RWPE2 (cell line): ENCODE measurements at regions not wholly inside any gene's neighbourhood (a gene's known extent, or its start where the extent isn't known, plus 50 kb on each side); places are given as distances from the start of the nearest gene placed in this dataset.

ENCODE experiments used
- ATAC-seq: fragments of 200-7000 bp; cut with Tn5 transposase; 3 replicates; pipeline ENCODE4 v1.9.1; 2021; ENCODE audit warnings: low read depth
- DNase-seq: peaks from one replicate; pipeline ENCODE4 v3.0.0-alpha.2; 2020; ENCODE audit warnings: low spot score
- H3K27ac ChIP-seq: fragments of 450-650 bp; 2 replicates; pipeline ENCODE4 v1.5.1; 2017; ENCODE audit warnings: mild to moderate bottlenecking; ENCODE audit not compliant: poor library complexity, severe bottlenecking
- H3K27me3 ChIP-seq: fragments of 250-450 bp; sonication (Bioruptor Pico); 2 replicates; pipeline ENCODE4 v1.5.1; 2021; ENCODE audit warnings: mild to moderate bottlenecking, moderate library complexity; ENCODE audit not compliant: insufficient read depth, poor library complexity, severe bottlenecking
- H3K36me3 ChIP-seq: fragments of 250-450 bp; sonication (Bioruptor Pico); 2 replicates; pipeline ENCODE4 v1.5.1; 2020; ENCODE audit warnings: low read depth, mild to moderate bottlenecking, moderate library complexity
- H3K4me1 ChIP-seq: fragments of 250-450 bp; sonication (Bioruptor Pico); 2 replicates; pipeline ENCODE4 v1.5.1; 2021; ENCODE audit warnings: mild to moderate bottlenecking, moderate library complexity; ENCODE audit not compliant: insufficient read depth, poor library complexity, severe bottlenecking
- H3K4me3 ChIP-seq: fragments of 250-450 bp; sonication (Bioruptor Pico); 2 replicates; pipeline ENCODE4 v1.5.1; 2021; ENCODE audit warnings: mild to moderate bottlenecking, moderate library complexity; ENCODE audit not compliant: severe bottlenecking
- H3K9me3 ChIP-seq: fragments of 250-450 bp; sonication (Bioruptor Pico); 2 replicates; pipeline ENCODE4 v1.5.1; 2021; ENCODE audit warnings: mild to moderate bottlenecking, moderate library complexity; ENCODE audit not compliant: severe bottlenecking
- CTCF ChIP-seq: fragments of 450-650 bp; IDR thresholded peaks from one replicate; pipeline ENCODE4 v1.5.1; 2017; ENCODE audit warnings: mild to moderate bottlenecking, moderate library complexity; ENCODE audit not compliant: poor library complexity, severe bottlenecking

GRCh38 chr17:70622368-70623260 lies 453.3 kb downstream of the KCNJ2 start:
- ATAC-seq (peak; percentile 45; the same call in 1 of the 3 replicates), DNase-seq (no peak)
- Histone ChIP-seq H3K4me3 (no peak overlapping the region), H3K36me3 (no peaks in the 10 kb centered on the region), H3K4me1 (no peaks in the 10 kb centered on the region), H3K27ac (no peak overlapping the region), H3K9me3 (no peaks in the 10 kb centered on the region), H3K27me3 (no peaks in the 10 kb centered on the region)
- peak; percentile 74 for TF ChIP-seq CTCF

DNA sequence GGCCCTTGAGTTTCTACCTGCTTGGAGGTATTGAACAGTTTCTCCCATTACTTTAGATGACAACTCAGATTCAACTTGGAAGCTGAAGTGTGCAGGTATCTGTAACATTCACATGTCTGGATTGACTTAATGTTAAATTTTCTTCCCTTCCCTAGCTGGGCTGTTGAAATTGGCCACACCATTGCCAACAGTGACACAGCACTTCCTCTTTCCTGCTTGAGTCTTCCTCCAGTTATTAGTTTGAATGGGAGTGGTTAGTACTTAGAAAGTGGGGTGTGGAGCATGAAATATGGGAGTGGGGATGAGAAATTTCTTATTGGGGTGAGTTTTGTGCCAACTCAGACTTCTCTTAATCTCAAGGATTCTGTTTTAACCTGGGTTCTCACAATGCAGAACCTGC lies 454.9 kb downstream of the KCNJ2 start:
- no peaks in the 10 kb centered on the region for H3K4me1 ChIP-seq
- H3K27ac ChIP-seq: no peak overlapping the region
- no peaks in the 10 kb centered on the region for H3K27me3 ChIP-seq
- ATAC-seq (no peak), DNase-seq (no peak)
- no peak overlapping the region for H3K4me3 ChIP-seq
- TF ChIP-seq CTCF: no peak
- no peaks in the 10 kb centered on the region for H3K36me3 ChIP-seq
- no peaks in the 10 kb centered on the region for H3K9me3 ChIP-seq

- H3K4me1 ChIP-seq: no peaks in the 10 kb centered on the region
- H3K27me3 ChIP-seq: no peaks in the 10 kb centered on the region
- DNase-seq: no peak
- no peaks in the 10 kb centered on the region for H3K9me3 ChIP-seq
- H3K36me3 ChIP-seq: no peaks in the 10 kb centered on the region
- peak; percentile 67 for TF ChIP-seq CTCF
- ATAC-seq: no peak
- H3K27ac ChIP-seq: no peak overlapping the region
- no peak overlapping the region for H3K4me3 ChIP-seq
Observed at GRCh38 chr17:70629902-70630301, 460.6 kb downstream of the KCNJ2 start.

DNA sequence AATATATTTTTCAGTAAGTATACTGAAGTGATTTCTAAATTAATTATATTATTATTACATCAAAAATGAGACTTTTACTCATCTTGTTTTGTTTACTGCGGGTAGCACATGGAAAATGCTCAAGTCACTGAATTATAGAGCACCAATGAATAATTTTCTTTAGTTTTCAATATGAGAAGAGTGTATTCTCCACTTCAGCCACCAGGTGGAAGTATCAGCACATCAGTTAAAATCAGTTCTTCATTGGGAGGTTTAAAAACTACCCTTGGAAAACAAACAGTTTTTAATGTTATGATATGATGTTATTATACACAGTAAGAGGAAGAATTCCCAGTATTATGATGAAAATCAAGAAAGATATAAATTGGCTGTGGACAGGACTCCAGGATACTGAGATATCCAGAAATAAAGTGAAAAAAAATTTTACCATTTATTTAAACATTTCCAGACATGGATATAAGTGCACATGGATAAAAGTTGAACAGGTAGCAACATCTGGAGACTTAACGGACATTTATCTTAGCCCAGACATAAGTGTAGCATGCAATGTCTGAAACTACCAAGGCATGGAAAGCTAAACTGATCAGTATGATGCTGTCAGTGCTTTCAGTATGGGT lies 467.3 kb downstream of the KCNJ2 start:
- Histone ChIP-seq H3K4me3 (no peak overlapping the region), H3K4me1 (no peaks in the 10 kb centered on the region), H3K36me3 (no peaks in the 10 kb centered on the region), H3K27me3 (peaks cover 6% of the 10 kb centered on the region), H3K9me3 (no peaks in the 10 kb centered on the region), H3K27ac (no peak overlapping the region)
- no peak for ATAC-seq
- peak; percentile 83 for TF ChIP-seq CTCF
- DNase-seq: no peak

DNA sequence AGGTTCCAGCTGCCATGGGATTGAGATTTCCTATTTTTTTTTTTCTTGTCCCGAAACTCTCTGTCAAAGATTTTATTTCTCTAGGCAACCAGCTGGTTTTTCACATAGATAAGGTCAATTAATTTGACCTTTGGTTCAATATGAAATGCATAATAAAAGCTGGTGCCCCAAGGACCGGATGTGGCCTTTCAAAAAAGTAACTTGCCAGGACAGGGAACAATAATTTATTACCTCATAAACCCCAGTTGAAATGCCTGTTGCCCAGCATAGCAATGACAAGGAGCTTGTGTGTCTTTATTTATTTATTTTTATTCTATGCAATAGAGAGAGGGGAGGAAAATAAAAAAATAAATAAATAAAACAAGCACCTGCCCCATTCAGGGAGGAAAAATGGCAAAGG lies 472.7 kb downstream of the KCNJ2 start:
- no peak for DNase-seq
- no peak overlapping the region for H3K27ac ChIP-seq
- H3K9me3 ChIP-seq: no peaks in the 10 kb centered on the region
- H3K4me1 ChIP-seq: no peaks in the 10 kb centered on the region
- H3K27me3 ChIP-seq: peaks cover 6% of the 10 kb centered on the region
- no peak overlapping the region for H3K4me3 ChIP-seq
- no peak for TF ChIP-seq CTCF
- no peak for ATAC-seq
- no peaks in the 10 kb centered on the region for H3K36me3 ChIP-seq
